CD4-positive, alpha-beta T cell (primary cell): ENCODE measurements at regions not wholly inside any gene's neighbourhood (a gene's known extent, or its start where the extent isn't known, plus 50 kb on each side); places are given as distances from the start of the nearest gene placed in this dataset.

Experiments used
- ATAC-seq: fragments of 200-7000 bp; cut with Tn5 transposase; one replicate; pipeline ENCODE4 v1.10.0; 2022; ENCODE audit warnings: mild to moderate bottlenecking; ENCODE audit not compliant: poor library complexity
- CTCF ChIA-PET: fragments of 350-600 bp; sonication (Branson Sonifier 250); formaldehyde crosslinking; loops from one replicate; lab custom pipeline; 2021; ENCODE audit warnings: antibody characterized with exemption, inconsistent platforms; lab: Charles Lee
- POLR2A ChIA-PET: fragments of 350-600 bp; sonication (Branson Sonifier 250); formaldehyde crosslinking; loops from one replicate; lab custom pipeline; 2021; ENCODE audit warnings: antibody characterized with exemption, inconsistent platforms; lab: Charles Lee
- DNase-seq, 14 experiments: peaks; one replicate each; pipeline ENCODE4 v3.0.0-alpha.2; 2013 to 2020; ENCODE audit warnings: mixed read lengths in 2 of 14
- H3K27ac ChIP-seq, 2 donors: one replicate each; pipeline versions ENCODE4 v1.5.1 to v1.7.0; 2013; ENCODE audit warnings: low read length in 2 of 2, low read depth in 1 of 2, mild to moderate bottlenecking in 1 of 2
- H3K27me3 ChIP-seq, 2 experiments: 1 replicate in 1 of 2; 2 replicates in 1 of 2; pipeline versions ENCODE4 v1.6.1 to v1.7.0; 2013; ENCODE audit warnings: low read length in 2 of 2, control low read depth in 1 of 2, mild to moderate bottlenecking in 1 of 2, moderate library complexity in 1 of 2; ENCODE audit not compliant: insufficient read depth in 2 of 2, control insufficient read depth in 1 of 2
- H3K36me3 ChIP-seq: one replicate; pipeline ENCODE4 v1.6.1; 2013; ENCODE audit warnings: low read length, control low read depth; ENCODE audit not compliant: insufficient read depth
- H3K4me1 ChIP-seq: one replicate; pipeline ENCODE4 v1.6.1; 2013; ENCODE audit warnings: low read length, control low read depth; ENCODE audit not compliant: insufficient read depth
- H3K4me3 ChIP-seq: one replicate; pipeline ENCODE4 v1.5.1; 2013; ENCODE audit warnings: mild to moderate bottlenecking, low read length, moderate library complexity
- H3K9me3 ChIP-seq, 2 experiments: 1 replicate in 1 of 2; 2 replicates in 1 of 2; pipeline versions ENCODE4 v1.6.1 to v1.7.0; 2013; ENCODE audit warnings: low read length in 2 of 2, mild to moderate bottlenecking in 2 of 2, control low read depth in 1 of 2, moderate library complexity in 1 of 2; ENCODE audit not compliant: control insufficient read depth in 1 of 2, insufficient read depth in 1 of 2
- H3K27ac Mint-ChIP-seq: one replicate; pipeline ENCODE4 v1.8.0; 2020; ENCODE audit warnings: mixed read lengths
- H3K27me3 Mint-ChIP-seq: one replicate; pipeline ENCODE4 v1.8.0; 2021; ENCODE audit warnings: mixed read lengths
- H3K36me3 Mint-ChIP-seq: one replicate; pipeline ENCODE4 v1.8.0; 2021; ENCODE audit warnings: low read depth, mixed read lengths
- H3K4me1 Mint-ChIP-seq: one replicate; pipeline ENCODE4 v1.8.0; 2021; ENCODE audit warnings: low read depth, mixed read lengths
- H3K4me3 Mint-ChIP-seq: one replicate; pipeline ENCODE4 v1.8.0; 2020; ENCODE audit warnings: mild to moderate bottlenecking, mixed read lengths
- H3K9me3 Mint-ChIP-seq: one replicate; pipeline ENCODE4 v1.8.0; 2020; ENCODE audit warnings: mixed read lengths
- intact Hi-C, 2 experiments: fragments of 100-400 bp; cut with DNase I in 1 of 2; cut with micrococcal nuclease in 1 of 2; formaldehyde crosslinking; loops; one replicate each; pipeline versions ENCODE4 v1.15.1 to v1.9.0; 2023 to 2025; cut with DNase I, micrococcal nuclease
- TF ChIP-seq, protein P1 (sequence below): fragments of 200-600 bp; IDR thresholded peaks from one replicate; pipeline ENCODE4 v1.8.0; 2022; ENCODE audit warnings: antibody characterized with exemption, mild to moderate bottlenecking

DNA sequence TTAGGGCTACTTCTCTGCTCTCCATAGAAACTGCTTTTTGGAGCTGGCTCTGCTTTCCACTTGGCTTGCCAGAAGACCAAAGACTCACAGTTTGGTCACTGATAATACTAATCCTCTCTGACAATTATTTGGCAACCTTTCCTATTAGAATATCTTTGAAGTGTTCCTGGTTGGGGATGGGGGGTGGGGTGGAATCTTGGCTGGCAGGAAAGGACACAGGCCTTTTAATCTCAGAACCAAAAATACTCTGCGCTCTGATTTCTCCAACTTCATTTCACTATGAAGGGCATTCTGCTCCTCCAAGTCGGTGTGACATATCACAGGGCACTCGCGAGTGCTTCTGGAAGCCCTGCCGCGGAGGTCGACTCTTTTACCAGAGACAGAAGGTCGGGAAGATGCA, 1329.0 kb upstream of the WWC1 start:
- Mint-ChIP-seq H3K36me3 (no peaks in the 10 kb centered on the region), H3K9me3 (peaks cover 11% of the 10 kb centered on the region), H3K4me1 (no peaks in the 10 kb centered on the region), H3K27me3 (no peaks in the 10 kb centered on the region), H3K4me3 (no peak overlapping the region), H3K27ac (no peak overlapping the region)
- intact Hi-C loops = no loop called here
- Histone ChIP-seq H3K27me3 (no peaks in the 10 kb centered on the region), H3K9me3 (peaks cover 0 to 7% of the 10 kb centered on the region in 2 experiments), H3K4me3 (no peak overlapping the region), H3K36me3 (no peaks in the 10 kb centered on the region), H3K4me1 (no peaks in the 10 kb centered on the region), H3K27ac (no peak overlapping the region)
- ChIA-PET CTCF (no interaction called here), POLR2A (no interaction called here)
- no peak for DNase-seq
- no peak for ATAC-seq
- TF ChIP-seq, protein P1, sequence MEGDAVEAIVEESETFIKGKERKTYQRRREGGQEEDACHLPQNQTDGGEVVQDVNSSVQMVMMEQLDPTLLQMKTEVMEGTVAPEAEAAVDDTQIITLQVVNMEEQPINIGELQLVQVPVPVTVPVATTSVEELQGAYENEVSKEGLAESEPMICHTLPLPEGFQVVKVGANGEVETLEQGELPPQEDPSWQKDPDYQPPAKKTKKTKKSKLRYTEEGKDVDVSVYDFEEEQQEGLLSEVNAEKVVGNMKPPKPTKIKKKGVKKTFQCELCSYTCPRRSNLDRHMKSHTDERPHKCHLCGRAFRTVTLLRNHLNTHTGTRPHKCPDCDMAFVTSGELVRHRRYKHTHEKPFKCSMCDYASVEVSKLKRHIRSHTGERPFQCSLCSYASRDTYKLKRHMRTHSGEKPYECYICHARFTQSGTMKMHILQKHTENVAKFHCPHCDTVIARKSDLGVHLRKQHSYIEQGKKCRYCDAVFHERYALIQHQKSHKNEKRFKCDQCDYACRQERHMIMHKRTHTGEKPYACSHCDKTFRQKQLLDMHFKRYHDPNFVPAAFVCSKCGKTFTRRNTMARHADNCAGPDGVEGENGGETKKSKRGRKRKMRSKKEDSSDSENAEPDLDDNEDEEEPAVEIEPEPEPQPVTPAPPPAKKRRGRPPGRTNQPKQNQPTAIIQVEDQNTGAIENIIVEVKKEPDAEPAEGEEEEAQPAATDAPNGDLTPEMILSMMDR = no peak

GRCh38 chr5:166963596-166963995, 1327.8 kb upstream of the WWC1 start:
- Mint-ChIP-seq H3K36me3 (no peaks in the 10 kb centered on the region), H3K4me3 (no peak overlapping the region), H3K4me1 (no peaks in the 10 kb centered on the region), H3K9me3 (peaks cover 11% of the 10 kb centered on the region), H3K27me3 (no peaks in the 10 kb centered on the region), H3K27ac (no peak overlapping the region)
- DNase-seq (no peak), ATAC-seq (no peak)
- Histone ChIP-seq H3K4me3 (no peak overlapping the region), H3K9me3 (peaks cover 0 to 7% of the 10 kb centered on the region in 2 experiments), H3K4me1 (no peaks in the 10 kb centered on the region), H3K27me3 (no peaks in the 10 kb centered on the region), H3K27ac (no peak overlapping the region), H3K36me3 (no peaks in the 10 kb centered on the region)
- TF ChIP-seq, protein P1 = no peak
- intact Hi-C loops = no loop called here
- CTCF ChIA-PET = no interaction called here
- POLR2A ChIA-PET = no interaction called here

DNA sequence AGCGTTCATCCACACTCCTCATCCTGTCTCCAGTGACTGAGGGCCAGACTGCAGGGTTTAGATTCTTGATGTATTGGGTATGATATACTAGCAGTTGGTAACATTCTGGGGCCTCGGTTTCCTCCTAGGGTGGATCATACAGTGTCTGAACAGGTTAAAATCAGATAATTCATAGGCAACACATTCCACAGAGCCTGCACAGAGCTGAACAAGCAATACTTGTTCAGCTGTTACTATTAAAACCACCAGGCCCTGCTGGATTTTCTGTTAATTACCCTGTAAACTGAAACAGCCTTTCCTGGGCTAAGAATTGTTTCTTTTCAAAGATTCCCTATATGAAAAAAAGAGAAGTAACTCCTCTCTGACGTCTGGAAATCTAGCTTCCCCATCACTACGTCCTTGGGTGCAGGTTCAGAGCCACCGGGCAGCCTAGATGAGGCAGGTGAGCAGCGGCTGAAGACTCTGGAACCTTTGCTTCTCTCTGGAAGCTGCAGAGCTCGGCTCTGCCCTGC, 1313.5 kb upstream of the WWC1 start:
- Histone ChIP-seq H3K4me1 (no peaks in the 10 kb centered on the region), H3K4me3 (no peak overlapping the region), H3K9me3 (peaks cover 0 to 14% of the 10 kb centered on the region in 2 experiments), H3K27ac (no peak overlapping the region), H3K36me3 (no peaks in the 10 kb centered on the region), H3K27me3 (peaks cover 4 to 8% of the 10 kb centered on the region in 2 experiments)
- TF ChIP-seq, protein P1 = no peak
- no peaks in the 10 kb centered on the region for H3K9me3 Mint-ChIP-seq
- H3K27ac Mint-ChIP-seq = no peak overlapping the region
- H3K27me3 Mint-ChIP-seq = peaks cover 21% of the 10 kb centered on the region
- H3K4me3 Mint-ChIP-seq = no peak overlapping the region
- intact Hi-C loops = no loop called here
- no peak for ATAC-seq
- ChIA-PET CTCF (no interaction called here), POLR2A (no interaction called here)
- no peaks in the 10 kb centered on the region for H3K4me1 Mint-ChIP-seq
- DNase-seq = no peak
- no peaks in the 10 kb centered on the region for H3K36me3 Mint-ChIP-seq
